AG04450 (cell line): ENCODE measurements at regions not wholly inside any gene's neighbourhood (a gene's known extent, or its start where the extent isn't known, plus 50 kb on each side); places are given as distances from the start of the nearest gene placed in this dataset.

ENCODE experiments used
- CTCF ChIA-PET: fragments of 300-600, 350-600 bp; formaldehyde crosslinking; extraction: SDS; loops from one replicate; lab custom pipeline; 2022; ENCODE audit warnings: antibody characterized with exemption, inconsistent platforms; lab: Charles Lee
- POLR2A ChIA-PET: fragments of 350-600 bp; formaldehyde crosslinking; extraction: SDS; loops from one replicate; lab custom pipeline; 2021; ENCODE audit warnings: antibody characterized with exemption, inconsistent platforms; lab: Yijun Ruan, JAX
- DNase-seq: peaks from one replicate; pipeline ENCODE4 v3.0.0-alpha.2; 2011; ENCODE audit warnings: low read depth, low spot score
- H3K27ac ChIP-seq: one replicate; pipeline ENCODE4 v1.5.1; 2012; ENCODE audit warnings: low read depth, low read length, control low read depth
- H3K27me3 ChIP-seq: one replicate; pipeline ENCODE4 v1.6.0; 2012; ENCODE audit warnings: low read length; ENCODE audit not compliant: control insufficient read depth, insufficient read depth
- H3K4me3 ChIP-seq: 2 replicates; pipeline ENCODE4 v1.5.1; 2011; ENCODE audit warnings: mild to moderate bottlenecking, low read depth, low read length, control low read depth
- H3K9me3 ChIP-seq: 2 replicates; pipeline ENCODE4 v1.5.1; 2012; ENCODE audit warnings: low read length; ENCODE audit not compliant: control insufficient read depth, insufficient read depth
- TF ChIP-seq, protein P1 (sequence below): IDR thresholded peaks from 2 replicates; pipeline ENCODE4 v1.5.1; 2011; ENCODE audit warnings: low read depth, low read length, control low read depth, inconsistent platforms

DNA sequence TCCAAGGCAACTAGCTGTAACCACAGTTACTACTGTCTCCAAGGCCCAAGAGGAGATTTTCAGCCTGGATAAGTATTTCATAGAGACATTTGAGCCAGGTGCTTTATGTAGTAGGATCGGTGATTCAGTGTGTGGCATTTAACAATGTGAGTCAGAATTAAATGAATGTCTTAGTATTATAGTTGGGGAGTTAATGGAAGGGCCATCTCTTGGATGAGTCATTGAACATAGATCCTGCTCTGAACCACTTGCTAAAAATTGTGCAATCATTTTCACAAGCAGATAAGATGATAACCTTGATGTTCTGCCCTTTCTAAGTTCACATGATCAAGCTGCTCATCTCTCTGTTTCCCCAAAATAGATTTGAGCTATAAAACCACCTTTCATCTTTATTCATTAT lies 668.9 kb upstream of the CITED2 start:
- CTCF ChIA-PET = interaction anchor here (0.5 to 0.8 kb wide), 2 partner anchors 9 to 381 kb away, joined by 4 to 5 read pairs; no protein-coding TSS in a partner anchor
- POLR2A ChIA-PET = no interaction called here
- no peaks in the 10 kb centered on the region for H3K27me3 ChIP-seq

DNA sequence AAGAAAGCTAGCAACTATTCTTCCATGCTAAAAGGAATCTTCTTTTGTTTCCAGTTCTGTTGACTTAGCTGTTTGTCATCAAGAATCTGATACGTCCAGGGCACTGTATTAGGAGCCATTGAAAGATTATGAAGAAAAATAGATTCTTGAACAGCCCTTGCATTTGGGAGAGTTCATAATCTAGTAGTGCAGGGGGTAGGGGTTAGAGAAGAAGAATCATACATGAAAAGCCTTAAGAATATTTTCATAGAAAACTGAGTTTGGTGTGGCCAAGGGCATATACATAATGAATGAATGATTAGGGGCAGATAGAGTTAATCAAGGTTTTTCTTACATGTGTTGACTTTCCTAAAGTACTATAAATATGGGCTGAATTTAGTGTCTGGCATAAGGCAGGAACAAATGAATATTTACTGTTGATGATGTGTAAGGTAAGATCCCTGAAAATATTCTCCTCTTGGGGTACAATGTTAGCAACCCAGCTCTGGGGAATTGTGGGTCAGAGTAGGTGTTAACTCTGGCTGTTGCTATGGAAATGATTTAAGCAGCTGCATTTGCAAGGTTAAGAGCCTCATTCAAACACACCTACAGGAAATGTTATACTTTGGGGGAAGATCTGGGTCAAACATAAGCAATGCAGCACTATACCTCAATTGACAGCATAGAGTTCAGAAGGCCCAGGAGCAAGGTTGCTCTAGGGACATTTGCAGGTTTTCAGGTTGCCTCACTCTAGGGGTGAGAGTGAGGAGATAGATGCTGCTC lies 667.3 kb upstream of the CITED2 start:
- TF ChIP-seq, protein P1, sequence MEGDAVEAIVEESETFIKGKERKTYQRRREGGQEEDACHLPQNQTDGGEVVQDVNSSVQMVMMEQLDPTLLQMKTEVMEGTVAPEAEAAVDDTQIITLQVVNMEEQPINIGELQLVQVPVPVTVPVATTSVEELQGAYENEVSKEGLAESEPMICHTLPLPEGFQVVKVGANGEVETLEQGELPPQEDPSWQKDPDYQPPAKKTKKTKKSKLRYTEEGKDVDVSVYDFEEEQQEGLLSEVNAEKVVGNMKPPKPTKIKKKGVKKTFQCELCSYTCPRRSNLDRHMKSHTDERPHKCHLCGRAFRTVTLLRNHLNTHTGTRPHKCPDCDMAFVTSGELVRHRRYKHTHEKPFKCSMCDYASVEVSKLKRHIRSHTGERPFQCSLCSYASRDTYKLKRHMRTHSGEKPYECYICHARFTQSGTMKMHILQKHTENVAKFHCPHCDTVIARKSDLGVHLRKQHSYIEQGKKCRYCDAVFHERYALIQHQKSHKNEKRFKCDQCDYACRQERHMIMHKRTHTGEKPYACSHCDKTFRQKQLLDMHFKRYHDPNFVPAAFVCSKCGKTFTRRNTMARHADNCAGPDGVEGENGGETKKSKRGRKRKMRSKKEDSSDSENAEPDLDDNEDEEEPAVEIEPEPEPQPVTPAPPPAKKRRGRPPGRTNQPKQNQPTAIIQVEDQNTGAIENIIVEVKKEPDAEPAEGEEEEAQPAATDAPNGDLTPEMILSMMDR = no peak
- no peaks in the 10 kb centered on the region for H3K27me3 ChIP-seq
- H3K27ac ChIP-seq = no peak overlapping the region
- DNase-seq = no peak
- no peaks in the 10 kb centered on the region for H3K9me3 ChIP-seq
- POLR2A ChIA-PET = no interaction called here
- CTCF ChIA-PET = no interaction called here
- no peak overlapping the region for H3K4me3 ChIP-seq

More for the DNA sequence above, 668.9 kb upstream of the CITED2 start:
- TF ChIP-seq, protein P1 = no peak
- Histone ChIP-seq H3K4me3 (no peak overlapping the region), H3K27ac (no peak overlapping the region), H3K9me3 (no peaks in the 10 kb centered on the region; the same call in 1 of the 2 replicates)
- peak; percentile 71 for DNase-seq

DNA sequence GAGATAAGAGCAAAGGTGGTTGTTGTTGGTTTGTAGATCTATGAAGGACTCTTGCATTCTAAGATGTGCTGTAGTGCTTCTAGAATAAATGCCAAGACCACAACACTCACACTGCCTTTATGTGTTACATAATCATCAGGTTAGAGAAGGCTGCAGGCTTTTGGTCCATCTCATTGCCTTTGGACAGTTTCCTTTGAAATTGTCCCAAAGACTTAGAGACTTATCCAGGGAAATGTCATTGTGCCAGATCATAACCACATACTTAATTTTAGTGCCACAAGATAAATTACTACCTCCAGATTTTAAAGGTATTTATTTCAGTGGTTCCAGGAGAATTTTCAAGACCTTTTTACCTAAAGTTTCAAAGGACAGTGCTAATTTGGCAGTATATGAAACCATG lies 666.6 kb upstream of the CITED2 start:
- ChIA-PET POLR2A (no interaction called here), CTCF (no interaction called here)
- H3K27me3 ChIP-seq = no peaks in the 10 kb centered on the region
- TF ChIP-seq, protein P1 = no peak
- H3K27ac ChIP-seq = no peak overlapping the region
- no peaks in the 10 kb centered on the region for H3K9me3 ChIP-seq
- H3K4me3 ChIP-seq = no peak overlapping the region
- DNase-seq = no peak

DNA sequence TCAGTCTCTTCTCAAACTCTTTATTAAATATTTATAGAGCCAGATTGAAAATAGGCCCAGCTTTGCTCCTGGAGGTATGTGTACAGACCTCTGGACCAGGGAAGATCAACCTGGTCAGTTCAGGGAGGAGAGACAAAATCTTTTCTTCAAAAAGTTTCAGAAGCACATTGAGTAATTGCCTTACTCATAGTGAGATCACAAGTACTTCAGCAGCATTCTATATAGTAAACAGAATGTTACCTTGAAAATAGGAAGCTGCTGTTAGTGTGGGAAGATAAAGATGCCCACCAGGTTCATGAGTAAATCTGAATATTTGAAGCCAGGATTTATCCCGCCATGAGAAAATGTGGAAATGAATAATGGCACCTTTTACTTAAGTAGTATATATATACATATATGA lies 665.9 kb upstream of the CITED2 start:
- H3K9me3 ChIP-seq = no peaks in the 10 kb centered on the region
- no peak overlapping the region for H3K4me3 ChIP-seq
- ChIA-PET CTCF (no interaction called here), POLR2A (no interaction called here)
- H3K27ac ChIP-seq = no peak overlapping the region
- DNase-seq = no peak
- TF ChIP-seq, protein P1 = no peak
- no peaks in the 10 kb centered on the region for H3K27me3 ChIP-seq

DNA sequence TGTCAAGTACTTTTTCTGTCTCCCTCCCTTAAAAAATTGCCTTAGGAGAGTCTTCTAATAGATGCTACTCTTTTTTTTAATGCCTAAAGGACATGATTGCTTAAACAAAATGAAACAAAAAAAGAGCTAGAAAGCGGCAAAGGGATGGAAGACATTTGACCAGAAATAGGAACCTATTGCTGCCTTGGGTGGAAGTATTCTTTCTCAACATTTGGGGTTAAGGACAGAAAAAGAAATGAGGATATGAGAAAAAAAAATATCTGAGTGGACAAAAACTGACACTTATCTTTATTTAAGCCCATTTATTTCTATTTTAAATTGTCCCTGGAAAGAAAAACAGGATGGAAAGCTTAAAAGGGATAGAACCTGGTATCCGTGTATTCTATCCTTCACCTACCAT lies 664.9 kb upstream of the CITED2 start:
- CTCF ChIA-PET = no interaction called here
- TF ChIP-seq, protein P1 = no peak
- POLR2A ChIA-PET = no interaction called here

More for the DNA sequence above, 664.9 kb upstream of the CITED2 start:
- Histone ChIP-seq H3K9me3 (no peaks in the 10 kb centered on the region), H3K27me3 (no peaks in the 10 kb centered on the region), H3K4me3 (no peak overlapping the region), H3K27ac (no peak overlapping the region)
- no peak for DNase-seq
